A673 (cell line): ENCODE measurements at regions not wholly inside any gene's neighbourhood (a gene's known extent, or its start where the extent isn't known, plus 50 kb on each side); places are given as distances from the start of the nearest gene placed in this dataset.

Experiments used
- CTCF ChIP-seq: fragments of 300-800, 200-600 bp; sonication (generic); conservative IDR thresholded peaks from 2 replicates; pipeline ENCODE4 v1.5.1; 2017; ENCODE audit warnings: low read depth, mild to moderate bottlenecking, antibody characterized with exemption, low read length, moderate library complexity, mixed read lengths
- EZH2 ChIP-seq: fragments of 200-600 bp; sonication (generic); IDR thresholded peaks from 2 replicates; pipeline ENCODE4 v1.6.1; 2017; ENCODE audit warnings: borderline replicate concordance, low read depth, mild to moderate bottlenecking, mixed read lengths, antibody characterized with exemption, low read length; ENCODE audit not compliant: poor library complexity, severe bottlenecking

DNA sequence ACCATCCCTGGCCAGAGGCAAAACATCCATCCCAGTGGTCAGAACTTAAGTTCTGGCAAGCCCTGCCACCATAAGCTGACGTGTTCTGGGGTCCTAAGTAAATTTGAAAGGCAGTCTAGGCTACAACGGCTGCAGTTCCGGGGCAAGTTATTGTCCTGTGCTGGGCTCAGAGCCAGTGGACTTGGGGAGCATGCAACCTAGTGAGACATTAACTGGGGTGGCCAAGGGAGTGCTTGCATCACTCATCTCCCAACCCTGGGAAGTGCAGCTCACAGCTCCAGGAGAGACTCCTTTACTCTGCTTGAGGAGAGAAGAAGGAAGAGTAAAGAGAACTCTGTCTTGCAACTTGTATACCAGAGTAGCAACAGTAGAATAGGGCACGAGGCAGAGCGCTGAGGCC lies 425.4 kb upstream of the PITX2 start:
- no peak for TF ChIP-seq CTCF
- TF ChIP-seq EZH2, result no peak
